HUES64 (cell line): ENCODE measurements at regions not wholly inside any gene's neighbourhood (a gene's known extent, or its start where the extent isn't known, plus 50 kb on each side); places are given as distances from the start of the nearest gene placed in this dataset.
"Not testable (repeated sequence)": the region's sequence is repeated elsewhere in the genome, so short reads cannot be mapped to it uniquely, and the experiment has no call there.

Experiments
- H3K27ac ChIP-seq: 2 replicates; pipeline ENCODE4 v1.7.0; 2013; ENCODE audit warnings: low read depth, low read length, inconsistent platforms
- H3K27me3 ChIP-seq: 2 replicates; pipeline ENCODE4 v1.6.1; 2013; ENCODE audit warnings: mild to moderate bottlenecking, low read length; ENCODE audit not compliant: insufficient read depth
- H3K36me3 ChIP-seq: 2 replicates; pipeline ENCODE4 v1.6.1; 2013; ENCODE audit warnings: mild to moderate bottlenecking, low read length; ENCODE audit not compliant: insufficient read depth
- H3K4me1 ChIP-seq: 2 replicates; pipeline ENCODE4 v1.6.1; 2013; ENCODE audit warnings: mild to moderate bottlenecking, low read length, moderate library complexity; ENCODE audit not compliant: insufficient read depth
- H3K4me3 ChIP-seq: 2 replicates; pipeline ENCODE4 v1.5.1; 2013; ENCODE audit warnings: mild to moderate bottlenecking, low read length, moderate library complexity
- H3K9ac ChIP-seq: 2 replicates; pipeline ENCODE4 v1.6.1; 2013; ENCODE audit warnings: mild to moderate bottlenecking, low read depth, low read length
- H3K9me3 ChIP-seq: 2 replicates; pipeline ENCODE4 v1.6.1; 2013; ENCODE audit warnings: low read depth, low read length; ENCODE audit not compliant: insufficient read depth
- WGBS: fragments of 150-250, 120-280 bp; methylation state at CpG from one replicate; pipeline ENCODE4 v1.1.7; 2013; ENCODE audit warnings: missing lambda C conversion rate; 5-methylcytosine and 5-hydroxymethylcytosine counted together

- H3K27me3 ChIP-seq: no peaks in the 10 kb centered on the region
- H3K27ac ChIP-seq: no peak overlapping the region
- no peak overlapping the region for H3K9ac ChIP-seq
- H3K36me3 ChIP-seq: no peaks in the 10 kb centered on the region
- H3K9me3 ChIP-seq: 0 out of 2 replicates have a peak, but pooled peaks cover 2% of the 10 kb centered on the region
- no peaks in the 10 kb centered on the region for H3K4me1 ChIP-seq
- WGBS: 96% methylated on average over 4 of the region's 4 CpGs
- H3K4me3 ChIP-seq: no peak overlapping the region
Observed at GRCh38 chr5:19266791-19267190, 721.2 kb downstream of the CDH18 start.

- Histone ChIP-seq H3K36me3 (no peaks in the 10 kb centered on the region), H3K4me1 (no peaks in the 10 kb centered on the region), H3K4me3 (no peak overlapping the region), H3K9ac (no peak overlapping the region), H3K27me3 (no peaks in the 10 kb centered on the region), H3K27ac (no peak overlapping the region), H3K9me3 (no peaks in the 10 kb centered on the region)
- WGBS: 96% methylated on average over 4 of the region's 4 CpGs
Observed at GRCh38 chr5:19270153-19270552, 717.8 kb downstream of the CDH18 start.

GRCh38 chr5:19274578-19274977 lies 713.4 kb downstream of the CDH18 start:
- no peaks in the 10 kb centered on the region for H3K27me3 ChIP-seq
- no peak overlapping the region for H3K9ac ChIP-seq
- no peak overlapping the region for H3K4me3 ChIP-seq
- no peaks in the 10 kb centered on the region for H3K36me3 ChIP-seq
- no peaks in the 10 kb centered on the region for H3K4me1 ChIP-seq
- WGBS: no CpG with 5 or more reads among the region's 3 CpGs
- H3K27ac ChIP-seq: no peak overlapping the region
- peaks cover 6% of the 10 kb centered on the region; the same call in 1 of the 2 replicates for H3K9me3 ChIP-seq

GRCh38 chr5:19285286-19285685 lies 702.7 kb downstream of the CDH18 start:
- H3K4me3 ChIP-seq: no peak overlapping the region
- H3K36me3 ChIP-seq: no peaks in the 10 kb centered on the region
- no peak overlapping the region for H3K9ac ChIP-seq

GRCh38 chr5:19287548-19288277 lies 700.3 kb downstream of the CDH18 start:
- WGBS: 94% methylated on average over 54 of the region's 54 CpGs
- H3K27me3 ChIP-seq, H3K36me3 ChIP-seq, H3K9me3 ChIP-seq, H3K27ac ChIP-seq, H3K4me1 ChIP-seq, H3K4me3 ChIP-seq, H3K9ac ChIP-seq: not testable (repeated sequence)

More at GRCh38 chr5:19285286-19285685, 702.7 kb downstream of the CDH18 start:
- H3K27ac ChIP-seq: no peak overlapping the region
- H3K4me1 ChIP-seq: no peaks in the 10 kb centered on the region
- H3K9me3 ChIP-seq: 0 out of 2 replicates have a peak, but pooled peaks cover 2% of the 10 kb centered on the region
- H3K27me3 ChIP-seq: no peaks in the 10 kb centered on the region
- WGBS: 88% methylated on average over 1 of the region's 3 CpGs

- not testable (repeated sequence) for H3K4me1 ChIP-seq, H3K27ac ChIP-seq, H3K4me3 ChIP-seq, H3K27me3 ChIP-seq, H3K9ac ChIP-seq, H3K9me3 ChIP-seq, H3K36me3 ChIP-seq
- WGBS: 96% methylated on average over 8 of the region's 8 CpGs
Observed at GRCh38 chr5:19288311-19288710, 699.7 kb downstream of the CDH18 start.

- Histone ChIP-seq H3K36me3 (no peaks in the 10 kb centered on the region), H3K9ac (no peak overlapping the region), H3K4me3 (no peak overlapping the region), H3K27ac (no peak overlapping the region), H3K4me1 (no peaks in the 10 kb centered on the region), H3K9me3 (no peaks in the 10 kb centered on the region), H3K27me3 (no peaks in the 10 kb centered on the region)
- 94% methylated on average over 2 of the region's 2 CpGs for WGBS
Observed at GRCh38 chr5:19297934-19298333, 690.1 kb downstream of the CDH18 start.

- Histone ChIP-seq H3K4me3 (no peak overlapping the region), H3K36me3 (no peaks in the 10 kb centered on the region), H3K9ac (no peak overlapping the region), H3K9me3 (no peaks in the 10 kb centered on the region), H3K4me1 (no peaks in the 10 kb centered on the region), H3K27me3 (no peaks in the 10 kb centered on the region), H3K27ac (no peak overlapping the region)
- 65% methylated on average over 1 of the region's 1 CpG for WGBS
Observed at GRCh38 chr5:19301271-19301670, 686.7 kb downstream of the CDH18 start.

- H3K4me3 ChIP-seq: no peak overlapping the region
- 71% methylated on average over 1 of the region's 1 CpG for WGBS
- no peaks in the 10 kb centered on the region for H3K36me3 ChIP-seq
- H3K9ac ChIP-seq: no peak overlapping the region
- peaks cover 7% of the 10 kb centered on the region; the same call in 1 of the 2 replicates for H3K4me1 ChIP-seq
- H3K9me3 ChIP-seq: no peaks in the 10 kb centered on the region
- no peak overlapping the region for H3K27ac ChIP-seq
- H3K27me3 ChIP-seq: no peaks in the 10 kb centered on the region
Observed at GRCh38 chr5:19314840-19315239, 673.2 kb downstream of the CDH18 start.

- H3K9me3 ChIP-seq: no peaks in the 10 kb centered on the region
- H3K36me3 ChIP-seq: no peaks in the 10 kb centered on the region
- WGBS: 96% methylated on average over 1 of the region's 1 CpG
- H3K9ac ChIP-seq: no peak overlapping the region
- no peak overlapping the region for H3K4me3 ChIP-seq
- H3K4me1 ChIP-seq: 0 out of 2 replicates have a peak, but pooled peaks cover under 1% of the 10 kb centered on the region
- no peak overlapping the region for H3K27ac ChIP-seq
- no peaks in the 10 kb centered on the region for H3K27me3 ChIP-seq
Observed at GRCh38 chr5:19319252-19319651, 668.7 kb downstream of the CDH18 start.

- H3K9ac ChIP-seq: no peak overlapping the region
- H3K4me3 ChIP-seq: no peak overlapping the region
Observed at GRCh38 chr5:19322716-19323485, 665.1 kb downstream of the CDH18 start.

More at GRCh38 chr5:19322716-19323485, 665.1 kb downstream of the CDH18 start:
- H3K4me1 ChIP-seq: no peaks in the 10 kb centered on the region
- no peak overlapping the region for H3K27ac ChIP-seq
- H3K27me3 ChIP-seq: no peaks in the 10 kb centered on the region
- H3K9me3 ChIP-seq: no peaks in the 10 kb centered on the region
- H3K36me3 ChIP-seq: no peaks in the 10 kb centered on the region
- 81% methylated on average over 4 of the region's 4 CpGs for WGBS
